Activated CD4-positive, alpha-beta T cell treated with anti-CD3 and anti-CD28 coated beads for 1 hour (primary cell): ENCODE measurements at regions not wholly inside any gene's neighbourhood (a gene's known extent, or its start where the extent isn't known, plus 50 kb on each side); places are given as distances from the start of the nearest gene placed in this dataset.

Experiments used
- DNase-seq: peaks from one replicate; pipeline ENCODE4 v3.0.0-alpha.2; 2020

GRCh38 chr6:130771741-130772140 is 55.5 kb upstream of the SMLR1 start:
- DNase-seq, result no peak

DNA sequence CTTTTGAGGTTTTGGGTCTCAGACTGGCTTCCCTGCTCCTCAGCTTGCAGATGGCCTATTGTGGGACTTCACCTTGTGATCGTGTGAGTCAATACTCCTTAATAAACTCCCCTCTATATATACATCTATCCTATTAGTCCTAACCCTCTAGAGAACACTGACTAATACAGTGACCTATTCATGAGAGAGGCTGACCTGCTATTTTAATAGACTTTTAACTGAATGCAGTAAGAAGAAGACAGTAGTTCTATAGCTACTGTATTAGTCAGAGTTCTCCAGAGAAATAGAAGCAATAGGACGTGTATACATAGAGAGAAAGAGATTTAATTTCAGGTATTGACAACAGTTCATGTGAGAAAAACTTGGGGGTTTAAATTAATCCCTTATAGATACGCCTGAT is 53.3 kb upstream of the SMLR1 start:
- DNase-seq, result no peak

DNA sequence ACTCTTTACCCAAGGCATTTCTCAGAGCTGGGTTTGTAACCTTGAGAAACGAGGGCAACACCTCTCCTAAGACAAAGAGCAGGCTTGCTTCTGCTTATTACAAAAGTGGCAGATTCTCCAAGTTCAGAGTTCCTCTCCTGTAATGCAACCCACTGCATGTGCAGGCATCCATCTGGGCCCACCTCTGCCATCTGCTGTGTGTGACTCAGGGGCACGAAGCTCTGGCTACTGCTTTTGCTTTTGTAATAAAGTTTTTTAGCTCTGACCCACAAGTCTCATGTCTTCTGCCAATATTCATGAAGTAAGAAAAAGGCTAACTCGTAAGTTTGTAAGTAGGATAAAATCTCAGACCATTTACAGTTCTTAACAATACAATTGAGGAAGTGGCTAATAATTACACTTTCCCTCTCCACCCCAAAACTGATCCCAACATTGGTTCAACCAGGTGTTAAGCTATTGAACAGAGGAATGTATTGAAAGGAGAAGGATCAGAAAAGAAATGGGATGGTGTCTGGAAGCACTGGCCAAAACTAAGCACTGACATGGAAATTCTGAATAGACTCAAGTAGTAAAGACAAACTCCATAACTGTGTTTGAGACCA is 51.7 kb upstream of the SMLR1 start:
- DNase-seq, result no peak

GRCh38 chr6:130776287-130776925 is 50.8 kb upstream of the SMLR1 start:
- no peak for DNase-seq
